GM12878 (cell line): ENCODE measurements at regions not wholly inside any gene's neighbourhood (a gene's known extent, or its start where the extent isn't known, plus 50 kb on each side); places are given as distances from the start of the nearest gene placed in this dataset.

Source experiments
- ATF3 ChIP-seq: IDR thresholded peaks from 2 replicates; pipeline ENCODE4 v1.6.1; 2011; ENCODE audit warnings: low read depth, mild to moderate bottlenecking, low read length, moderate library complexity, borderline replicate concordance; ENCODE audit errors: extremely low read depth
- BCLAF1 ChIP-seq: fragments of 450-650 bp; IDR thresholded peaks from 2 replicates; pipeline ENCODE4 v1.6.1; 2017; ENCODE audit warnings: antibody characterized with exemption, mild to moderate bottlenecking, moderate library complexity
- BRCA1 ChIP-seq: IDR thresholded peaks from 2 replicates; pipeline ENCODE4 v1.6.1; 2011; ENCODE audit warnings: low read depth, low read length, improper control_type of control experiment
- CBX3 ChIP-seq: fragments of 200-600 bp; sonication (generic); IDR thresholded peaks from 2 replicates; pipeline ENCODE4 v1.6.1; 2016; ENCODE audit warnings: low read depth, borderline replicate concordance
- EGR1 ChIP-seq, 2 experiments: IDR thresholded peaks; 1 replicate in 1 of 2; 2 replicates in 1 of 2; pipeline ENCODE4 v1.6.1; 2011 to 2012; ENCODE audit warnings: low read depth in 2 of 2, low read length in 2 of 2, borderline replicate concordance in 1 of 2, mild to moderate bottlenecking in 1 of 2, moderate library complexity in 1 of 2
- EZH2 ChIP-seq: IDR thresholded peaks from 2 replicates; pipeline ENCODE4 v1.6.1; 2012; ENCODE audit warnings: low read depth, mild to moderate bottlenecking, control low read depth, inconsistent platforms, low read length, borderline replicate concordance; ENCODE audit not compliant: control insufficient read depth
- GABPA ChIP-seq: IDR thresholded peaks from 2 replicates; pipeline ENCODE4 v1.6.1; 2014; ENCODE audit warnings: antibody characterized with exemption, low read depth, mild to moderate bottlenecking, inconsistent platforms
- HDGF ChIP-seq: fragments of 450-650 bp; IDR thresholded peaks from 2 replicates; pipeline ENCODE4 v1.6.1; 2016; ENCODE audit warnings: antibody characterized with exemption
- MTA2 ChIP-seq: fragments of 450-650 bp; IDR thresholded peaks from 2 replicates; pipeline ENCODE4 v1.6.1; 2016; ENCODE audit warnings: low read depth, mild to moderate bottlenecking, moderate library complexity
- MYC ChIP-seq: IDR thresholded peaks from 2 replicates; pipeline ENCODE4 v1.6.1; 2011; ENCODE audit warnings: mild to moderate bottlenecking, low read length, moderate library complexity, inconsistent platforms; ENCODE audit not compliant: insufficient read depth, insufficient replicate concordance, insufficient read length, severe bottlenecking
- PRDM15 ChIP-seq: fragments of 450-650 bp; formaldehyde crosslinking; IDR thresholded peaks from 2 replicates; pipeline ENCODE4 v1.4.0; 2020; ENCODE audit warnings: mild to moderate bottlenecking, moderate library complexity
- SMAD1 ChIP-seq: fragments of 450-650 bp; IDR thresholded peaks from 2 replicates; pipeline ENCODE4 v1.6.1; 2018; ENCODE audit warnings: mild to moderate bottlenecking, low read depth; ENCODE audit not compliant: partially characterized antibody
- SMC3 ChIP-seq: IDR thresholded peaks from 2 replicates; pipeline ENCODE4 v1.6.1; 2011; ENCODE audit warnings: low read length, improper control_type of control experiment, borderline replicate concordance
- STAT1 ChIP-seq: fragments of 450-650 bp; conservative IDR thresholded peaks from 2 replicates; pipeline ENCODE4 v1.6.1; 2014; ENCODE audit warnings: antibody characterized with exemption, mild to moderate bottlenecking
- ZBTB40 ChIP-seq: fragments of 450-650 bp; IDR thresholded peaks from 2 replicates; pipeline ENCODE4 v1.6.1; 2016; ENCODE audit warnings: mild to moderate bottlenecking, moderate library complexity, borderline replicate concordance
- ZNF217 ChIP-seq: fragments of 450-650 bp; IDR thresholded peaks from 2 replicates; pipeline ENCODE4 v1.6.1; 2017; ENCODE audit warnings: antibody characterized with exemption, mild to moderate bottlenecking
- ZNF274 ChIP-seq: IDR thresholded peaks from one replicate; pipeline ENCODE4 v1.8.0; 2011; ENCODE audit not compliant: insufficient read length, insufficient read depth
- ZNF384 ChIP-seq: IDR thresholded peaks from 2 replicates; pipeline ENCODE4 v1.6.1; 2012; ENCODE audit warnings: low read depth, mild to moderate bottlenecking, low read length, improper control_type of control experiment, borderline replicate concordance
- ZNF622 ChIP-seq: fragments of 450-650 bp; IDR thresholded peaks from 2 replicates; pipeline ENCODE4 v1.6.1; 2017; ENCODE audit warnings: mild to moderate bottlenecking, inconsistent platforms

GRCh38 chr4:38455092-38455862, 208.7 kb upstream of the KLF3 start (continued):
- no peak for TF ChIP-seq ZBTB40
- TF ChIP-seq ATF3, result no peak
- TF ChIP-seq GABPA, result 0 out of 2 replicates have a peak, but pooled peaks have one; percentile 24
- TF ChIP-seq EGR1 (IDR thresholded peaks at IDR 0.05; ENCODE audit: borderline replicate concordance in 1 of 2, low read depth in 2 of 2, low read length in 2 of 2), result no peak
- no peak for TF ChIP-seq STAT1
- TF ChIP-seq ZNF274, result no peak
- no peak for TF ChIP-seq SMAD1
- TF ChIP-seq CBX3, result no peak
- no peak for TF ChIP-seq SMC3
- TF ChIP-seq BRCA1, result no peak
- no peak for TF ChIP-seq MYC
- no peak for TF ChIP-seq ZNF384
- TF ChIP-seq PRDM15 (CRISPR knock-in tag), result no peak
- TF ChIP-seq BCLAF1, result no peak
- no peak for TF ChIP-seq MTA2
- no peak for TF ChIP-seq EZH2
- no peak for TF ChIP-seq ZNF217
- no peak for TF ChIP-seq HDGF
- no peak for TF ChIP-seq ZNF622
